ENCODE measurements at regions not wholly inside any gene's neighbourhood (a gene's known extent, or its start where the extent isn't known, plus 50 kb on each side); places are given as distances from the start of the nearest gene placed in this dataset.

- no peak for DNase-seq
Measured at GRCh38 chr3:182370949-182371348, 422.4 kb upstream of the ATP11B start.

- no peak for DNase-seq
Measured at GRCh38 chr3:182375916-182376315, 417.4 kb upstream of the ATP11B start.

- DNase-seq = no peak
Measured at GRCh38 chr3:182382112-182382857, 411.0 kb upstream of the ATP11B start.

- no peak for DNase-seq
Measured at GRCh38 chr3:182384221-182384620, 409.1 kb upstream of the ATP11B start.

- no peak for DNase-seq
Measured at GRCh38 chr3:182385356-182385755, 407.9 kb upstream of the ATP11B start.

- no peak for DNase-seq
Measured at GRCh38 chr3:182388506-182388905, 404.8 kb upstream of the ATP11B start.

GRCh38 chr3:182389071-182389815 lies 404.1 kb upstream of the ATP11B start:
- DNase-seq = no peak

GRCh38 chr3:182390421-182390820 lies 402.9 kb upstream of the ATP11B start:
- no peak for DNase-seq

GRCh38 chr3:182392182-182392937 lies 400.9 kb upstream of the ATP11B start:
- DNase-seq = no peak

GRCh38 chr3:182393151-182393550 lies 400.2 kb upstream of the ATP11B start:
- DNase-seq = no peak

- DNase-seq = no peak
Measured at GRCh38 chr3:182393830-182394367, 399.4 kb upstream of the ATP11B start.

GRCh38 chr3:182397164-182397563 lies 396.1 kb upstream of the ATP11B start:
- no peak for DNase-seq

GRCh38 chr3:182399978-182400737 lies 393.1 kb upstream of the ATP11B start:
- no peak for DNase-seq

GRCh38 chr3:182400838-182401237 lies 392.5 kb upstream of the ATP11B start:
- no peak for DNase-seq

- no peak for DNase-seq
Measured at GRCh38 chr3:182404031-182404430, 389.3 kb upstream of the ATP11B start.

GRCh38 chr3:182405759-182406158 lies 387.5 kb upstream of the ATP11B start:
- DNase-seq = no peak

- DNase-seq = no peak
Measured at GRCh38 chr3:182406786-182407185, 386.5 kb upstream of the ATP11B start.

GRCh38 chr3:182410051-182410450 lies 383.3 kb upstream of the ATP11B start:
- DNase-seq = no peak

GRCh38 chr3:182412066-182412465 lies 381.2 kb upstream of the ATP11B start:
- DNase-seq = no peak

- no peak for DNase-seq
Measured at GRCh38 chr3:182413061-182413460, 380.2 kb upstream of the ATP11B start.

- no peak for DNase-seq
Measured at GRCh38 chr3:182413682-182414081, 379.6 kb upstream of the ATP11B start.

GRCh38 chr3:182414586-182414985 lies 378.7 kb upstream of the ATP11B start:
- DNase-seq = no peak

- DNase-seq = no peak
Measured at GRCh38 chr3:182420741-182421140, 372.6 kb upstream of the ATP11B start.
